ENCODE measurements at regions not wholly inside any gene's neighbourhood (a gene's known extent, or its start where the extent isn't known, plus 50 kb on each side); places are given as distances from the start of the nearest gene placed in this dataset.
A peak's percentile ranks its signal among the peaks of the same experiment; 100 is the strongest.

GRCh38 chr6:137783710-137784109 lies 83.3 kb upstream of the TNFAIP3 start:
- DNase-seq (ENCODE audit: low read depth in 6 of 9, low spot score in 9 of 9), result no peak
- no peaks in the 10 kb centered on the region for H3K9me3 ChIP-seq (ENCODE audit: control insufficient read depth in 2 of 2, insufficient read depth in 1 of 2, low read length in 1 of 2)
- no peak overlapping the region for H3K27ac ChIP-seq (ENCODE audit: low read depth in 1 of 2, low read length in 1 of 2)
- WGBS, result 42% methylated on average over 1 of the region's 1 CpG
- no peaks in the 10 kb centered on the region for H3K36me3 ChIP-seq (ENCODE audit: control insufficient read depth in 2 of 2, insufficient read depth in 2 of 2, low read length in 1 of 2)
- no peaks in the 10 kb centered on the region for H3K27me3 ChIP-seq (ENCODE audit: control insufficient read depth in 2 of 2, insufficient read depth in 1 of 2, low read length in 1 of 2)
- peaks cover 0 to 15% of the 10 kb centered on the region in 2 donors for H3K4me1 ChIP-seq (ENCODE audit: control insufficient read depth in 2 of 2, insufficient read depth in 2 of 2, low read length in 2 of 2)
- H3K4me3 ChIP-seq (ENCODE audit: low read length in 2 of 2), result no peak overlapping the region

GRCh38 chr6:137784583-137784982 lies 82.5 kb upstream of the TNFAIP3 start:
- Histone ChIP-seq H3K27me3 (ENCODE audit: control insufficient read depth in 2 of 2, insufficient read depth in 1 of 2, low read length in 1 of 2) (no peaks in the 10 kb centered on the region), H3K4me1 (ENCODE audit: control insufficient read depth in 2 of 2, insufficient read depth in 2 of 2, low read length in 2 of 2) (peaks cover 0 to 16% of the 10 kb centered on the region in 2 donors), H3K36me3 (ENCODE audit: control insufficient read depth in 2 of 2, insufficient read depth in 2 of 2, low read length in 1 of 2) (no peaks in the 10 kb centered on the region), H3K9me3 (ENCODE audit: control insufficient read depth in 2 of 2, insufficient read depth in 1 of 2, low read length in 1 of 2) (no peaks in the 10 kb centered on the region), H3K27ac (ENCODE audit: low read depth in 1 of 2, low read length in 1 of 2) (no peak overlapping the region), H3K4me3 (ENCODE audit: low read length in 2 of 2) (no peak overlapping the region)
- DNase-seq (ENCODE audit: low read depth in 6 of 9, low spot score in 9 of 9), result no peak
- 42% methylated on average over 1 of the region's 1 CpG for WGBS

DNA sequence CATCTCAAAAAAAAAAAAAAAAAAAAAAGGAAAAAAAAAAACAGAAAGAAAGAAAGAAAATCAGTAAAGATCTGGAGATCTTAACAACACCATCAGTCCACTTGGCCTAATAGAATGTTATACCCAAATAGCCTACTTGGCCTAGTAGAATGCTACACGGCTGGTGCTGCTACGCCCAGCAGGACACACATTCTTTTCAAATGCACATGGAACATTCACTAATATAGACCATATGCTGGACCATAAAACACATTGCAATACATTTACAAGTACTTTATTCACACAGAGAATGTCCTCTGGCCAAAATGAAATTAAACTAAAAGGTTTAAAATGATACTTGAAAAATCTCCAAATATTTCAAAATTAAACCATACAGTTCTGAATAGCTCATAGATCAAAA lies 80.0 kb upstream of the TNFAIP3 start:
- DNase-seq (ENCODE audit: low read depth in 6 of 9, low spot score in 9 of 9), result no peak
- no peak overlapping the region for H3K27ac ChIP-seq (ENCODE audit: low read depth in 1 of 2, low read length in 1 of 2)
- H3K9me3 ChIP-seq (ENCODE audit: control insufficient read depth in 2 of 2, insufficient read depth in 1 of 2, low read length in 1 of 2), result no peaks in the 10 kb centered on the region
- H3K4me3 ChIP-seq (ENCODE audit: low read length in 2 of 2), result no peak overlapping the region
- 97% methylated on average over 2 of the region's 2 CpGs for WGBS
- H3K36me3 ChIP-seq (ENCODE audit: control insufficient read depth in 2 of 2, insufficient read depth in 2 of 2, low read length in 1 of 2), result no peaks in the 10 kb centered on the region
- peaks cover 9 to 24% of the 10 kb centered on the region in 2 donors for H3K4me1 ChIP-seq (ENCODE audit: control insufficient read depth in 2 of 2, insufficient read depth in 2 of 2, low read length in 2 of 2)
- H3K27me3 ChIP-seq (ENCODE audit: control insufficient read depth in 2 of 2, insufficient read depth in 1 of 2, low read length in 1 of 2), result no peaks in the 10 kb centered on the region

DNA sequence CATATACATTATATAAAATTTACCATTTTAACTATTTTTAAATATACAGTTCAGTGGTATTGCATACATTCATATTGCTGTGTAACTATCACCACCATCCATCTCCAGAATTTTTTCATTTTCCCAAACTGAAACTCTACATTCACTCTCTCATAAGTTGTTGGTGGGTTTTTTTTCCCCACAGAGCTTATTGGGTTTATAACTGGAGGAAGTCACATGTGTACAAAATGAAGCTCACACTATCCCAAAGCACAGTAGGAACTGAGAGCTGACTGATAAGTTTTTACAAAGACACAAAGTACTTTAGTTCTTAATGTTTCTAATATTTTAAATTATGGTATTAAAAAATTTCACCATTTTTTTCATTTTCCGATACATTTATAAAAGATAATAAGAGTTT lies 78.8 kb upstream of the TNFAIP3 start:
- DNase-seq (ENCODE audit: low read depth in 6 of 9, low spot score in 9 of 9), result no peak
- WGBS, result 97% methylated on average over 1 of the region's 1 CpG
- Histone ChIP-seq H3K27me3 (ENCODE audit: control insufficient read depth in 2 of 2, insufficient read depth in 1 of 2, low read length in 1 of 2) (no peaks in the 10 kb centered on the region), H3K27ac (ENCODE audit: low read depth in 1 of 2, low read length in 1 of 2) (no peak overlapping the region), H3K36me3 (ENCODE audit: control insufficient read depth in 2 of 2, insufficient read depth in 2 of 2, low read length in 1 of 2) (no peaks in the 10 kb centered on the region), H3K9me3 (ENCODE audit: control insufficient read depth in 2 of 2, insufficient read depth in 1 of 2, low read length in 1 of 2) (no peaks in the 10 kb centered on the region), H3K4me3 (ENCODE audit: low read length in 2 of 2) (no peak overlapping the region), H3K4me1 (ENCODE audit: control insufficient read depth in 2 of 2, insufficient read depth in 2 of 2, low read length in 2 of 2) (peaks cover 9 to 28% of the 10 kb centered on the region in 2 donors)

GRCh38 chr6:137791281-137792159 lies 75.5 kb upstream of the TNFAIP3 start:
- no peaks in the 10 kb centered on the region for H3K36me3 ChIP-seq (ENCODE audit: control insufficient read depth in 2 of 2, insufficient read depth in 2 of 2, low read length in 1 of 2)
- peaks cover 21 to 55% of the 10 kb centered on the region in 2 donors for H3K4me1 ChIP-seq (ENCODE audit: control insufficient read depth in 2 of 2, insufficient read depth in 2 of 2, low read length in 2 of 2)
- no peaks in the 10 kb centered on the region for H3K27me3 ChIP-seq (ENCODE audit: control insufficient read depth in 2 of 2, insufficient read depth in 1 of 2, low read length in 1 of 2)
- peaks cover 0 to 5% of the 10 kb centered on the region in 2 donors for H3K9me3 ChIP-seq (ENCODE audit: control insufficient read depth in 2 of 2, insufficient read depth in 1 of 2, low read length in 1 of 2)
- H3K4me3 ChIP-seq (ENCODE audit: low read length in 2 of 2), result no peak overlapping the region
- no peak for DNase-seq (ENCODE audit: low read depth in 6 of 9, low spot score in 9 of 9)
- WGBS, result 92% methylated on average over 6 of the region's 6 CpGs
- H3K27ac ChIP-seq (ENCODE audit: low read depth in 1 of 2, low read length in 1 of 2), result peak overlapping the region; percentile 21 to 80

DNA sequence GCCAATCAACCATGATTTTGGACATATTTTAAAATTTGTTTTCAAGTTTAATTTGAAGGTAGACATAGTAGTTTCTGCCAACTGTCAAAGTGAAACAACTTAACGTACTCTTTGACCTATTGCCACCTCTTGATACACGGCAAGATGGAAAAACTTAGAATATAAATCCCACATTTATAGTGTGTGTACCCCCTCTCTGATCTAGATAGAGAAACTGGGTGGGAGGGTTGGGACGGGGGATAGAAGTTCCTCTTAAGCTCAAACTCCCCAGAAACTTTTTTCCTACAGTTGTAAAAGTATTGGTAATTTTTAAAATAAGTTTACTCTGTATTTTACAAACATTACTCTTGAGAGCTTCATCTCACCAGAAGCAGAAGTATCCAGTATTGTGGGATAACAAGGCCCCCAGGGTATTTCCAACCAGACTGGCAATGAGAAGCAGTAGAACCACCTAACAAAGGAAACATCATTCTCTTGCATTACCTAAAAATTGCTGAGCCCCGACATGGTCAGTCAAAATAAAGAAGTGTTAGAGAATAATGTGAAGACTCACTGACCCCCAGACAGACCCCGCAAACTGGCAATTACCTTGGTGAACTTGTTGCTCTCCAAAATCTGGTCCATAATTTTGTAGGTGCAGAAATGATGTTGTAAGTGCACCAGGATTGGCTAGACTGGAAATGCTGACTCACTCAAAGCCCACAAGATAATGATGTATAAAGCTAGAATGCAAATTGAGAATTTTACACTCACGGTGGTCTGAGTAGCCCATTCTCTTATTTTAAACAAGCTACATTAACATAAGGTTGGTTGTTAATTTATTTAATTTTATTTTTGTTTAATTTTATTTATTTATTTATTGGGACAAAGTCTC lies 74.7 kb upstream of the TNFAIP3 start:
- H3K4me3 ChIP-seq (ENCODE audit: low read length in 2 of 2), result no peak overlapping the region
- 82% methylated on average over 6 of the region's 6 CpGs for WGBS

GRCh38 chr6:137793805-137794515 lies 73.1 kb upstream of the TNFAIP3 start:
- peak overlapping the region in 1 of 2 donors; percentile 77 for H3K27ac ChIP-seq (ENCODE audit: low read depth in 1 of 2, low read length in 1 of 2)
- peaks cover 31 to 73% of the 10 kb centered on the region in 2 donors for H3K4me1 ChIP-seq (ENCODE audit: control insufficient read depth in 2 of 2, insufficient read depth in 2 of 2, low read length in 2 of 2)

More for the DNA sequence above, 74.7 kb upstream of the TNFAIP3 start:
- H3K27me3 ChIP-seq (ENCODE audit: control insufficient read depth in 2 of 2, insufficient read depth in 1 of 2, low read length in 1 of 2), result no peaks in the 10 kb centered on the region
- peak overlapping the region in 1 of 2 donors; percentile 21 for H3K27ac ChIP-seq (ENCODE audit: low read depth in 1 of 2, low read length in 1 of 2)
- DNase-seq (ENCODE audit: low read depth in 6 of 9, low spot score in 9 of 9), result no peak
- peaks cover 0 to 5% of the 10 kb centered on the region in 2 donors for H3K9me3 ChIP-seq (ENCODE audit: control insufficient read depth in 2 of 2, insufficient read depth in 1 of 2, low read length in 1 of 2)
- H3K36me3 ChIP-seq (ENCODE audit: control insufficient read depth in 2 of 2, insufficient read depth in 2 of 2, low read length in 1 of 2), result no peaks in the 10 kb centered on the region
- H3K4me1 ChIP-seq (ENCODE audit: control insufficient read depth in 2 of 2, insufficient read depth in 2 of 2, low read length in 2 of 2), result peaks cover 21 to 60% of the 10 kb centered on the region in 2 donors

DNA sequence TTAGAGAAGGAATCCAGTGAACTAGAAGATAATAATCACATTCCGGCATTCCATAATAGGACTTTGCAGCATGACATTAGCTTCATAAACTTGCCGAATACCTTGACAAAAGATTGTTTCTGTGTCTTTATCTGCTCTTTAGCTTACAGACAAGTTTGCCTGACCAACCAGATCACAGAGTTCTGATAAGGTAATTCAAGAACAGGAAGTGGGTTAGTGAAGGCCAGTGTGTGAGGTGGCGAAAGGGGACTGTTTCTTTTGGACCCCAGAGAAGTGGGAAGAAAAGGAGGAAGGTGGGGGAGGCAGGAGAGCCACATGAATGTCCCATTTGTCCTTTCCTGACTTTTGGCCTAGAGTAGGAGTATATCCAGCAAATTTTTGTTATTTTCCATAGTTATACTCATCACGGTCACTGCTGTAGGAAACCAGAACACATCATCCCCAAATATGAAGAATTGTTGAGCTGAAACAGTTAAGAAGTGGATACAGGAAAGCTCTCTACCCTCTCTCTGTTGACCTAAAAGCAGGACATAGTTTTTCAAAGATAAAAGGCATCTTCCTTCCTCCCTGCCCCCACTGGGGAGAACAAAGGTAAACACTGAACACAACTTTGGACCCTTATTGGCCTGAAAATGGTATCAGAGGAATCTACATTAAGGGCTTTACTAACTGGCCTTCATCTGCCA lies 72.4 kb upstream of the TNFAIP3 start:
- peaks cover 0 to 5% of the 10 kb centered on the region in 2 donors for H3K9me3 ChIP-seq (ENCODE audit: control insufficient read depth in 2 of 2, insufficient read depth in 1 of 2, low read length in 1 of 2)
- peak in 2 of 9 donors; percentile 26 to 64 for DNase-seq (ENCODE audit: low read depth in 6 of 9, low spot score in 9 of 9)
- H3K36me3 ChIP-seq (ENCODE audit: control insufficient read depth in 2 of 2, insufficient read depth in 2 of 2, low read length in 1 of 2), result no peaks in the 10 kb centered on the region
- H3K4me1 ChIP-seq (ENCODE audit: control insufficient read depth in 2 of 2, insufficient read depth in 2 of 2, low read length in 2 of 2), result peaks cover 38 to 78% of the 10 kb centered on the region in 2 donors
- WGBS, result 94% methylated on average over 4 of the region's 4 CpGs
- H3K27ac ChIP-seq (ENCODE audit: low read depth in 1 of 2, low read length in 1 of 2), result peak overlapping the region; percentile 26 to 77
- H3K27me3 ChIP-seq (ENCODE audit: control insufficient read depth in 2 of 2, insufficient read depth in 1 of 2, low read length in 1 of 2), result no peaks in the 10 kb centered on the region
- H3K4me3 ChIP-seq (ENCODE audit: low read length in 2 of 2), result no peak overlapping the region

More at GRCh38 chr6:137793805-137794515, 73.1 kb upstream of the TNFAIP3 start:
- Histone ChIP-seq H3K9me3 (ENCODE audit: control insufficient read depth in 2 of 2, insufficient read depth in 1 of 2, low read length in 1 of 2) (peaks cover 0 to 5% of the 10 kb centered on the region in 2 donors), H3K4me3 (ENCODE audit: low read length in 2 of 2) (no peak overlapping the region), H3K27me3 (ENCODE audit: control insufficient read depth in 2 of 2, insufficient read depth in 1 of 2, low read length in 1 of 2) (no peaks in the 10 kb centered on the region), H3K36me3 (ENCODE audit: control insufficient read depth in 2 of 2, insufficient read depth in 2 of 2, low read length in 1 of 2) (no peaks in the 10 kb centered on the region)
- peak in 1 of 9 donors; percentile 33 for DNase-seq (ENCODE audit: low read depth in 6 of 9, low spot score in 9 of 9)
- WGBS, result 82% methylated on average over 8 of the region's 8 CpGs

Data from thymus (tissue), 11 donors.